Endothelial cell of umbilical vein (primary cell): ENCODE measurements at regions not wholly inside any gene's neighbourhood (a gene's known extent, or its start where the extent isn't known, plus 50 kb on each side); places are given as distances from the start of the nearest gene placed in this dataset.

ENCODE experiments used
- BruUV-seq: library from RNA; stranded (reverse); fragments of 400-500 nt; replicated peaks from 2 replicates; lab custom pipeline; 2021; lab: Mats Ljungman, UMichigan
- CTCF ChIA-PET: fragments of 300-600, 350-600 bp; sonication (Branson Sonifier 250); formaldehyde crosslinking; loops from one replicate; lab custom pipeline; 2021; ENCODE audit warnings: antibody characterized with exemption, inconsistent platforms; lab: Charles Lee
- POLR2A ChIA-PET: fragments of 300-600, 350-600 bp; sonication (Branson Sonifier 250); formaldehyde crosslinking; loops from one replicate; lab custom pipeline; 2021; ENCODE audit warnings: antibody characterized with exemption, inconsistent platforms; lab: Charles Lee
- DNase-seq: peaks from one replicate; pipeline ENCODE4 v3.0.0-alpha.2; 2011; ENCODE audit warnings: low read depth, low spot score
- FAIRE-seq: peaks from 2 replicates; lab custom pipeline; 2011; peaks lifted over from hg19 to GRCh38; lab: Jason Lieb, UNC
- H2AFZ ChIP-seq: 2 replicates; pipeline ENCODE4 v1.6.0; 2012; ENCODE audit warnings: low read depth, low read length, control low read depth, inconsistent platforms
- H3K27ac ChIP-seq: 2 replicates; pipeline ENCODE4 v1.5.1; 2011; ENCODE audit warnings: low read depth, mild to moderate bottlenecking, control low read depth, low read length, moderate library complexity; ENCODE audit not compliant: insufficient read depth
- H3K27me3 ChIP-seq, 2 experiments: 2 replicates each; pipeline versions ENCODE4 v1.6.0 to v1.6.1; 2011; ENCODE audit warnings: low read length in 2 of 2, mixed read lengths in 1 of 2; ENCODE audit not compliant: control insufficient read depth in 2 of 2, insufficient read depth in 2 of 2
- H3K36me3 ChIP-seq, 2 experiments: 2 replicates in 1 of 2; 3 replicates in 1 of 2; pipeline ENCODE4 v1.5.1; 2011; ENCODE audit warnings: low read length in 2 of 2, mild to moderate bottlenecking in 1 of 2, moderate library complexity in 1 of 2; ENCODE audit not compliant: control insufficient read depth in 2 of 2, insufficient read depth in 2 of 2; ENCODE audit errors: extremely low read depth in 1 of 2
- H3K4me1 ChIP-seq: 3 replicates; pipeline ENCODE4 v1.5.1; 2011; ENCODE audit warnings: mild to moderate bottlenecking, low read length; ENCODE audit not compliant: control insufficient read depth, insufficient read depth; ENCODE audit errors: extremely low read depth
- H3K4me2 ChIP-seq: 2 replicates; pipeline ENCODE4 v1.6.1; 2011; ENCODE audit warnings: low read length, control low read depth, mixed read lengths; ENCODE audit not compliant: insufficient read depth
- H3K4me3 ChIP-seq, 3 experiments: fragments of 200-600 bp in 1 of 3; sonication (generic), shearing (Covaris generic) in 1 of 3; replicated peaks in 1 of 3; 2 replicates each; pipeline ENCODE4 v1.5.1; 2011 to 2016; ENCODE audit warnings: control low read depth in 3 of 3, low read length in 3 of 3, mild to moderate bottlenecking in 2 of 3, inconsistent platforms in 1 of 3, low read depth in 1 of 3, moderate library complexity in 1 of 3; ENCODE audit not compliant: insufficient read depth in 1 of 3
- H3K79me2 ChIP-seq: 2 replicates; pipeline ENCODE4 v1.6.0; 2012; ENCODE audit warnings: low read length, inconsistent platforms; ENCODE audit not compliant: control insufficient read depth, insufficient read depth
- H3K9ac ChIP-seq: replicated peaks from 2 replicates; pipeline ENCODE3; 2011; ENCODE audit warnings: low read length, control low read depth; ENCODE audit not compliant: insufficient read depth; ENCODE audit errors: extremely low read depth
- H3K9me1 ChIP-seq: replicated peaks from 3 replicates; pipeline ENCODE4 v1.6.0; 2011; ENCODE audit warnings: mild to moderate bottlenecking, low read length; ENCODE audit not compliant: control insufficient read depth, insufficient read depth; ENCODE audit errors: extremely low read depth
- H3K9me3 ChIP-seq: replicated peaks from 2 replicates; pipeline ENCODE4 v1.5.1; 2012; ENCODE audit warnings: low read length, inconsistent platforms; ENCODE audit not compliant: control insufficient read depth, insufficient read depth
- H4K20me1 ChIP-seq: replicated peaks from 2 replicates; pipeline ENCODE3; 2011; ENCODE audit warnings: mild to moderate bottlenecking, low read length; ENCODE audit not compliant: control insufficient read depth, insufficient read depth; ENCODE audit errors: extremely low read depth
- EZH2 ChIP-seq: IDR thresholded peaks from 2 replicates; pipeline ENCODE4 v1.6.1; 2012; ENCODE audit warnings: borderline replicate concordance, low read depth, mild to moderate bottlenecking, moderate library complexity, low read length, inconsistent platforms; ENCODE audit not compliant: severe bottlenecking
- FOS ChIP-seq: IDR thresholded peaks from 2 replicates; pipeline ENCODE4 v1.6.1; 2011; ENCODE audit warnings: mild to moderate bottlenecking, low read length, moderate library complexity, borderline replicate concordance; ENCODE audit not compliant: insufficient read depth
- GATA2 ChIP-seq: IDR thresholded peaks from 2 replicates; pipeline ENCODE4 v1.7.0; 2011; ENCODE audit warnings: low read depth, mild to moderate bottlenecking, moderate library complexity, mixed read lengths, low read length; ENCODE audit not compliant: insufficient read length, insufficient read depth
- JUN ChIP-seq: IDR thresholded peaks from 2 replicates; pipeline ENCODE4 v1.6.1; 2011; ENCODE audit warnings: borderline replicate concordance, low read depth; ENCODE audit not compliant: insufficient read length, insufficient read depth
- MYC ChIP-seq: IDR thresholded peaks from one replicate; pipeline ENCODE4 v1.6.1; 2011; ENCODE audit warnings: mild to moderate bottlenecking, low read depth, low read length
- POLR2A ChIP-seq: IDR thresholded peaks from 2 replicates; pipeline ENCODE4 v1.6.1; 2012; ENCODE audit warnings: low read depth, mild to moderate bottlenecking, control low read depth, low read length
- POLR2AphosphoS5 ChIP-seq: IDR thresholded peaks from 2 replicates; pipeline ENCODE4 v1.6.1; 2012; ENCODE audit warnings: low read depth, mild to moderate bottlenecking, control low read depth, low read length, moderate library complexity; ENCODE audit not compliant: insufficient read depth
- dilution Hi-C: fragments of 300-500 bp; cut with MboI; formaldehyde crosslinking; loops from one replicate; pipeline ENCODE4 v1.15.0; 2019; ENCODE audit warnings: low sequenced_read_pairs; ENCODE audit not compliant: extremely low pct_ligation_motif_present
- intact Hi-C: fragments of 100-400 bp; cut with micrococcal nuclease; formaldehyde crosslinking; loops from one replicate; pipeline ENCODE4 v1.10.0; 2022
- TF ChIP-seq, protein P1 (sequence below), 2 donors: IDR thresholded peaks; 1 replicate in 1 of 2; 2 replicates in 1 of 2; pipeline ENCODE4 v1.5.1; 2011; ENCODE audit warnings: low read length in 2 of 2, mild to moderate bottlenecking in 2 of 2, moderate library complexity in 2 of 2, control low read depth in 1 of 2, inconsistent platforms in 1 of 2, low read depth in 1 of 2; ENCODE audit not compliant: insufficient read depth in 1 of 2; ENCODE audit errors: extremely low read depth in 1 of 2
- TF ChIP-seq, protein P2 (sequence below): IDR thresholded peaks from 2 replicates; pipeline ENCODE4 v1.6.1; 2011; ENCODE audit not compliant: insufficient read depth, insufficient read length

DNA sequence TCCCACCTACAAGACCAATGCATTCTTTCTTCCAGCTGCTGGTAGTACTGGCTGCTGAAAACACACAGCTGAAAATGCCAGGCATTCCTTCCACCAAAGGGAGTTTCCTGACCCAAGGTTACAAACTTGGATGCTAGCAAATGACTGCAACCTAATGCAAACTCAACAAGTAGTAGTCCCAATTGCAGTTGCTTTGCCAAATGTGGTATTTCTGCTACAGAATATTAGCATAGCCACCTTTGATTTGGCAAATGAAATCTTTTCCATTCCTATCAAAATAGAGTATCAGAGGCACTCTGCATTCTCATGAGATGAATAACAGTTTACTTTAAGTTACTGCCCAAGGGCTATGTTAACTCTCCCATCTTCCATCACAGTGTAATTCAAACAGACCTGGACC is 172.0 kb upstream of the ARHGAP42 start:
- no peak overlapping the region for H2AFZ ChIP-seq
- H3K4me2 ChIP-seq = no peak overlapping the region
- H4K20me1 ChIP-seq = no peaks in the 10 kb centered on the region
- no peak overlapping the region for H3K27ac ChIP-seq
- TF ChIP-seq FOS (no peak), POLR2A (no peak), POLR2AphosphoS5 (no peak), JUN (no peak), MYC (no peak)
- no peaks in the 10 kb centered on the region for H3K79me2 ChIP-seq
- H3K36me3 ChIP-seq = no peaks in the 10 kb centered on the region
- dilution Hi-C loops (no loop called here), intact Hi-C loops (no loop called here)
- ChIA-PET POLR2A (no interaction called here), CTCF (no interaction called here)
- FAIRE-seq = no peak
- H3K27me3 ChIP-seq = no peaks in the 10 kb centered on the region
- H3K4me1 ChIP-seq = no peaks in the 10 kb centered on the region
- H3K4me3 ChIP-seq = no peak overlapping the region
- no peaks in the 10 kb centered on the region for H3K9me3 ChIP-seq
- H3K9me1 ChIP-seq = no peaks in the 10 kb centered on the region
- no peak overlapping the region for H3K9ac ChIP-seq
- no peak for DNase-seq
- no TSS peak for BruUV-seq

DNA sequence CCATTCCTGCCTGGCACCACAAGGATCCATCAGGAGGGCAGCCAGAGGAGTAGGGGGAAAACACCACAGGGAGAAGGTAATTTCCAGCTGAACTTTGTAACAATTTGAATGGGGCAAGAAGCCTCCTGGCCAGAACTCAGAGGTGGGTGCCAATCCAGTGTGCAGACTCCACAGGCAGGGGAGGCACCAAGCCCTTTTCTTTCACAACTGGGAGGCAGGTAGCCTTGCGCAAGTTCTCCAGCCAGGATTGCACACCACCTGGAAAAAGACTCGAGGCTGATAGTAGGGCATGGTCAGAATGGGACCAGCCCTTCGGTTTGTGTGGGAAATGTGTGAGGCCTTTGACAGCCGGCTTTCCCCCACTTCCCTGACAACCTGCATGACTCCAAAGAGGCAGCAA is 161.9 kb upstream of the ARHGAP42 start:
- Histone ChIP-seq H4K20me1 (no peaks in the 10 kb centered on the region), H3K9me3 (no peaks in the 10 kb centered on the region), H3K36me3 (no peaks in the 10 kb centered on the region), H3K79me2 (no peaks in the 10 kb centered on the region), H3K27ac (no peak overlapping the region), H2AFZ (no peak overlapping the region), H3K27me3 (no peaks in the 10 kb centered on the region), H3K9ac (no peak overlapping the region), H3K4me3 (no peak overlapping the region), H3K9me1 (no peaks in the 10 kb centered on the region), H3K4me2 (no peak overlapping the region), H3K4me1 (no peaks in the 10 kb centered on the region)
- FAIRE-seq (no peak), DNase-seq (no peak)
- dilution Hi-C loops (no loop called here), intact Hi-C loops (no loop called here)
- ChIA-PET CTCF (interaction anchor here (1.5 kb wide), 1 partner anchor 18 kb away, joined by 5 read pairs; no protein-coding TSS in a partner anchor), POLR2A (no interaction called here)
- TF ChIP-seq, protein P1, sequence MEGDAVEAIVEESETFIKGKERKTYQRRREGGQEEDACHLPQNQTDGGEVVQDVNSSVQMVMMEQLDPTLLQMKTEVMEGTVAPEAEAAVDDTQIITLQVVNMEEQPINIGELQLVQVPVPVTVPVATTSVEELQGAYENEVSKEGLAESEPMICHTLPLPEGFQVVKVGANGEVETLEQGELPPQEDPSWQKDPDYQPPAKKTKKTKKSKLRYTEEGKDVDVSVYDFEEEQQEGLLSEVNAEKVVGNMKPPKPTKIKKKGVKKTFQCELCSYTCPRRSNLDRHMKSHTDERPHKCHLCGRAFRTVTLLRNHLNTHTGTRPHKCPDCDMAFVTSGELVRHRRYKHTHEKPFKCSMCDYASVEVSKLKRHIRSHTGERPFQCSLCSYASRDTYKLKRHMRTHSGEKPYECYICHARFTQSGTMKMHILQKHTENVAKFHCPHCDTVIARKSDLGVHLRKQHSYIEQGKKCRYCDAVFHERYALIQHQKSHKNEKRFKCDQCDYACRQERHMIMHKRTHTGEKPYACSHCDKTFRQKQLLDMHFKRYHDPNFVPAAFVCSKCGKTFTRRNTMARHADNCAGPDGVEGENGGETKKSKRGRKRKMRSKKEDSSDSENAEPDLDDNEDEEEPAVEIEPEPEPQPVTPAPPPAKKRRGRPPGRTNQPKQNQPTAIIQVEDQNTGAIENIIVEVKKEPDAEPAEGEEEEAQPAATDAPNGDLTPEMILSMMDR (IDR thresholded peaks at IDR 0.05; ENCODE audit: extremely low read depth in 1 of 2, insufficient read depth in 1 of 2, low read depth in 1 of 2, low read length in 2 of 2) = no peak
- TF ChIP-seq EZH2 (no peak), FOS (no peak), POLR2AphosphoS5 (no peak), JUN (no peak), GATA2 (no peak), POLR2A (no peak), MYC (no peak)
- TF ChIP-seq, protein P2, sequence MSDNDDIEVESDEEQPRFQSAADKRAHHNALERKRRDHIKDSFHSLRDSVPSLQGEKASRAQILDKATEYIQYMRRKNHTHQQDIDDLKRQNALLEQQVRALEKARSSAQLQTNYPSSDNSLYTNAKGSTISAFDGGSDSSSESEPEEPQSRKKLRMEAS = no peak
- BruUV-seq = no TSS peak
